Colonic mucosa (tissue), 4 donors: ENCODE measurements at regions not wholly inside any gene's neighbourhood (a gene's known extent, or its start where the extent isn't known, plus 50 kb on each side); places are given as distances from the start of the nearest gene placed in this dataset.

Experiments
- DNase-seq: peaks from one replicate; pipeline ENCODE4 v3.0.0-alpha.2; 2020
- H3K27ac ChIP-seq: fragments of 200-600 bp; one replicate; pipeline ENCODE4 v1.8.0; 2021
- H3K27me3 ChIP-seq: fragments of 200-600 bp; one replicate; pipeline ENCODE4 v1.8.0; 2021
- H3K36me3 ChIP-seq: fragments of 200-600 bp; one replicate; pipeline ENCODE4 v1.8.0; 2021
- H3K4me1 ChIP-seq: fragments of 200-600 bp; one replicate; pipeline ENCODE4 v1.8.0; 2021; ENCODE audit warnings: mild to moderate bottlenecking
- H3K4me3 ChIP-seq: fragments of 200-600 bp; one replicate; pipeline ENCODE4 v1.8.0; 2021
- H3K9ac ChIP-seq, 2 donors: one replicate each; pipeline ENCODE4 v1.7.0; 2013; ENCODE audit warnings: control low read depth in 2 of 2, low read depth in 2 of 2, low read length in 2 of 2
- H3K9me3 ChIP-seq: fragments of 200-600 bp; one replicate; pipeline ENCODE4 v1.8.0; 2021
- CTCF ChIP-seq: fragments of 200-600 bp; IDR thresholded peaks from one replicate; pipeline ENCODE4 v1.8.0; 2022; ENCODE audit warnings: antibody characterized with exemption, mild to moderate bottlenecking
- intact Hi-C: fragments of 100-400 bp; cut with DNase I; formaldehyde crosslinking; loops from one replicate; pipeline ENCODE4 v1.14.1; 2022
- donor health status: healthy.
- donor health status: DM: no; HTN: no; CAD: no.
- donor health status: DM: no; HTN: no; CAD: no.

DNA sequence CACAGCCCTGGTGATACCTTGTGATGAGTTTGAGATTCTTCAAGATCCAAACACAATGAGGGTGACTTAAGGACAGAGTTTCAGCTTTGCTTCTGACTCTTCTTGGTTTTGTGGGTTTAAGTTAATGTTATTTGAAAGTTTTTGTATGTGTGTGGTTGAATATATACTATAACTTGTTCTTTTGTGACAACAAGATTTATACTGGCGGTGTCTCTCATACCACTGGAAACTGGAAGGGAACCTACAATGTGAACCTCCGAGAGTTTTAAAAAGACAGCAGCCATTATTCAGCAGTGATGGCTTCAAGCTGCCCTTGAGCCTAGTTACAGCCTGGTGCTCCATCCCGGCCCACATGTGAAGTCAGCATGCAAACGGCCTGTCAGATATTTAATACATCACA, 87.9 kb upstream of the IGF1 start:
- Histone ChIP-seq H3K9me3 (no peaks in the 10 kb centered on the region), H3K27ac (no peak overlapping the region), H3K36me3 (no peaks in the 10 kb centered on the region), H3K27me3 (no peaks in the 10 kb centered on the region), H3K4me1 (no peaks in the 10 kb centered on the region), H3K4me3 (no peak overlapping the region), H3K9ac (no peak overlapping the region)
- no peak for TF ChIP-seq CTCF
- DNase-seq, result no peak
- intact Hi-C loops, result no loop called here

DNA sequence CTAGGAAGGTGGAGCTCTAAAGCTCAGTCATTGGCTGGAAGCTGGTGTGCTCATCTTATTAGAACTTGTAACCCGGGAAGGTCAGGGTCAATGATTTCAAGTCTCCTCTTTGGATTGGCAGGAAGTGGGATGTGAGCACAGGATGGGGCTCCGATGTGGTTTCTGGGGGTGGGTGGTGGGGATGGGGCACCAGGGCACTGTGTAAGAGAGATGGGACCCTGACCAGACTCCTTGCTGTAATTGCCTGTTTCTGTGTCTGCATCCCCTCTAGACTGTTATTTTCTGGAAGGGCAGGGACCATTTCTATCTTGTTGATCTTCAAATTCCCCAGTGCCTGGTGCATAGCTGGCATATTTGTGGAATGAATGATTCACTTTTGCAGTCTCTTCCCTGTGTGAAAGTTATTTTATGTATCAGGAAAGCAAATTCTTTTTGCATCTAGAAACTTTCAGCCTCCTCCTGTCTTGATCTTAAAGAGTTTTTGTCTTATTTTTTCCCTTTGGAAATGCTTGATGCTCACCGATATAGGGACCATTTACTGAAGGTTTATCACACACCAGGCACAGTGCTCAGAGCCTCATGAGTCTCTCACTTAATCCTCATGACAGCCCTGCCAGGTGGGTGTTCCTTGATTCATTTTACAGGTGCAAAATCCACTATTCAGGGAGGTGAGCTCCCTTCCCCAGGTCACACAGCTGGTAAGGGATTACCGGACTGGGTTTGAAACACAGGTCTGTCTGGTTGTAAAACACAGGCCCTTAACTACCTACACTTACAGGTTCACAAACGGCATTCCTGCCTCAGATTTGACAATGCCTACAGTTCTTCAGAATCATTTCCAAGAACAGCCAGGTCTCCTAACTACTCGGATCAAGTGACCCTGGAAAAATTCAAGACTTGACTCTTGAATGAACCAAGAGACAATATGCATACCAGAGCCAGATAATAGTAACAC, 86.9 kb upstream of the IGF1 start:
- no peaks in the 10 kb centered on the region for H3K36me3 ChIP-seq
- H3K4me1 ChIP-seq, result no peaks in the 10 kb centered on the region
- no peak for TF ChIP-seq CTCF
- no peak overlapping the region for H3K27ac ChIP-seq
- no peak overlapping the region for H3K4me3 ChIP-seq
- intact Hi-C loops, result no loop called here
- H3K27me3 ChIP-seq, result no peaks in the 10 kb centered on the region
- H3K9me3 ChIP-seq, result no peaks in the 10 kb centered on the region
- H3K9ac ChIP-seq, result no peak overlapping the region
- DNase-seq, result no peak

DNA sequence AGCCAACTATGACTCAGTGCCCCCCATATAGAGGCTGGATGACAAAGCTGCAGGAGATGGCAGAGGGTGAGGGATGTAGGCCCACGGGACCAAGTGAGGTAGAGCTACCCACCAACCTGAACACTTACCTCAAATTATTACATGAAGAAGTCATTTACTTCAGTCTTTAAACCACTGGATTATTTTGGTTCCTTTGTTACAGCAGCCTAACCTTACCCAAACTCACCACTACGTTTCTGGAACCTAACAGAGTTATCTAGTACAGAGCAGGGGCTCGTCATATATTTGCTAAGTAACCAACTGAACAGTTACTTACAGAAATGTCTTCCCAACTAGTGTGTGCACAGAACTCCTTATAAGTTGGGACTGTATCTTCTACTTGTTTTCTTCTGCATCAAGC, 85.2 kb upstream of the IGF1 start:
- intact Hi-C loops, result no loop called here
- Histone ChIP-seq H3K27ac (no peak overlapping the region), H3K36me3 (no peaks in the 10 kb centered on the region), H3K9ac (no peak overlapping the region), H3K4me1 (no peaks in the 10 kb centered on the region), H3K9me3 (no peaks in the 10 kb centered on the region), H3K4me3 (no peak overlapping the region), H3K27me3 (no peaks in the 10 kb centered on the region)
- TF ChIP-seq CTCF, result no peak
- DNase-seq, result no peak

DNA sequence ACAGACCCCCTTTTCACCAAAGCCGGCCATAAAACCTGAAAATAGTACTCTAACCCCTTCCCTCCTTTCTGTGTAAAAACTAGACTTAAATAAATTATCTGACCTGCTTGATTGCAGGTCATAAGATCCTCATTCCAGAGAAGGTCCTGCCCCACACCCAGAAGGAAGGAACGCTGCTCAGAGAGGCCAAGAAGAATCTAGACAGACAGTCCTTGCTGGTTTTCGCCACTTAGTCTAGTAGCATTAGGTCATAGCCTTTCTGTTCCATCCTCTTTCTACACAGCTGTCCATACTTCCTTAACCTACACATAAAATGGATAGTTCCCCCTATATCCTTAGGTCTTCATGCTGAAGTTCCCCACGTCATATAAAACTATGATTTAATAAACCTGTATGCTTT, 83.7 kb upstream of the IGF1 start:
- no peak for TF ChIP-seq CTCF
- intact Hi-C loops, result no loop called here
- H3K36me3 ChIP-seq, result no peaks in the 10 kb centered on the region
- no peak overlapping the region for H3K4me3 ChIP-seq
- no peak for DNase-seq
- no peaks in the 10 kb centered on the region for H3K4me1 ChIP-seq
- no peaks in the 10 kb centered on the region for H3K9me3 ChIP-seq
- H3K27me3 ChIP-seq, result no peaks in the 10 kb centered on the region
- no peak overlapping the region for H3K9ac ChIP-seq
- no peak overlapping the region for H3K27ac ChIP-seq

- H3K4me3 ChIP-seq, result no peak overlapping the region
- intact Hi-C loops, result no loop called here
- no peaks in the 10 kb centered on the region for H3K36me3 ChIP-seq
- DNase-seq, result no peak
- no peaks in the 10 kb centered on the region for H3K27me3 ChIP-seq
- H3K9me3 ChIP-seq, result no peaks in the 10 kb centered on the region
- H3K9ac ChIP-seq, result no peak overlapping the region
- no peak for TF ChIP-seq CTCF
- no peak overlapping the region for H3K27ac ChIP-seq
- H3K4me1 ChIP-seq, result no peaks in the 10 kb centered on the region
Observed at GRCh38 chr12:102562836-102563425, 82.6 kb upstream of the IGF1 start.
